ENCODE measurements at regions not wholly inside any gene's neighbourhood (a gene's known extent, or its start where the extent isn't known, plus 50 kb on each side); places are given as distances from the start of the nearest gene placed in this dataset.

GRCh38 chr4:37101182-37101581 is 143.4 kb upstream of the NWD2 start:
- TF ChIP-seq CTCF (IDR thresholded peaks at IDR 0.05; ENCODE audit: low read depth, low read length) = no peak
- TF ChIP-seq, protein P1, sequence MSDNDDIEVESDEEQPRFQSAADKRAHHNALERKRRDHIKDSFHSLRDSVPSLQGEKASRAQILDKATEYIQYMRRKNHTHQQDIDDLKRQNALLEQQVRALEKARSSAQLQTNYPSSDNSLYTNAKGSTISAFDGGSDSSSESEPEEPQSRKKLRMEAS (IDR thresholded peaks at IDR 0.05; ENCODE audit: low read depth, low read length) = no peak

All from NB4 (cell line).